ENCODE measurements at regions not wholly inside any gene's neighbourhood (a gene's known extent, or its start where the extent isn't known, plus 50 kb on each side); places are given as distances from the start of the nearest gene placed in this dataset.

- TF ChIP-seq EZH2 (IDR thresholded peaks at IDR 0.05; ENCODE audit: borderline replicate concordance, low read depth, low read length, poor library complexity, severe bottlenecking) (no peak), CTCF (conservative IDR thresholded peaks at IDR 0.05; ENCODE audit: low read depth, low read length) (no peak)
These were observed 642.1 kb downstream of the SATB2 start for GRCh38 chr2:198815626-198816025.

All from A673 (cell line).